Activated CD4-positive, alpha-beta T cell treated with anti-CD3 and anti-CD28 coated beads for 36 hours (primary cell): ENCODE measurements at regions not wholly inside any gene's neighbourhood (a gene's known extent, or its start where the extent isn't known, plus 50 kb on each side); places are given as distances from the start of the nearest gene placed in this dataset.
"Not testable (repeated sequence)": the region's sequence is repeated elsewhere in the genome, so short reads cannot be mapped to it uniquely, and the experiment has no call there.

ENCODE experiments used
- ATAC-seq: fragments of 200-7000 bp; cut with Tn5 transposase; one replicate; pipeline ENCODE4 v1.10.0; 2021; ENCODE audit warnings: mild to moderate bottlenecking, moderate library complexity
- CTCF ChIA-PET: fragments of 350-600 bp; sonication (Branson Sonifier 250); formaldehyde crosslinking; loops from one replicate; lab custom pipeline; 2021; ENCODE audit warnings: antibody characterized with exemption; lab: Charles Lee
- POLR2A ChIA-PET: fragments of 350-600 bp; sonication (Branson Sonifier 250); formaldehyde crosslinking; loops from one replicate; lab custom pipeline; 2021; ENCODE audit warnings: antibody characterized with exemption, inconsistent platforms; lab: Charles Lee
- DNase-seq: peaks from one replicate; pipeline ENCODE4 v3.0.0-alpha.2; 2020
- H3K27ac Mint-ChIP-seq: one replicate; pipeline ENCODE4 v1.8.0; 2021; ENCODE audit warnings: mixed read lengths
- H3K27me3 Mint-ChIP-seq: one replicate; pipeline ENCODE4 v1.8.0; 2021; ENCODE audit warnings: mixed read lengths
- H3K36me3 Mint-ChIP-seq: one replicate; pipeline ENCODE4 v1.8.0; 2021; ENCODE audit warnings: low read depth, mixed read lengths
- H3K4me1 Mint-ChIP-seq: one replicate; pipeline ENCODE4 v1.8.0; 2021; ENCODE audit warnings: mixed read lengths
- H3K4me3 Mint-ChIP-seq: one replicate; pipeline ENCODE4 v1.8.0; 2021; ENCODE audit warnings: mild to moderate bottlenecking, moderate library complexity, mixed read lengths
- H3K9me3 Mint-ChIP-seq: one replicate; pipeline ENCODE4 v1.8.0; 2021; ENCODE audit warnings: low read depth, mixed read lengths
- intact Hi-C, 2 experiments: fragments of 100-400 bp; cut with DNase I in 1 of 2; cut with micrococcal nuclease in 1 of 2; formaldehyde crosslinking; loops; one replicate each; pipeline versions ENCODE4 v1.14.2 to v1.15.1; 2022 to 2024; cut with DNase I, micrococcal nuclease

- Mint-ChIP-seq H3K27me3 (peaks cover 7% of the 10 kb centered on the region), H3K9me3 (peaks cover 16% of the 10 kb centered on the region), H3K4me1 (peaks cover 50% of the 10 kb centered on the region), H3K27ac (no peak overlapping the region), H3K4me3 (no peak overlapping the region), H3K36me3 (peaks cover 14% of the 10 kb centered on the region)
- no peak for DNase-seq
- ATAC-seq = peak; percentile 79
- ChIA-PET POLR2A (no interaction called here), CTCF (interaction anchor here (0.8 to 1.1 kb wide), 2 partner anchors 9 to 648 kb away, joined by 3 to 4 read pairs; no protein-coding TSS in a partner anchor)
- intact Hi-C loops = no loop called here
Measured at GRCh38 chr10:62687230-62687748, 117.2 kb upstream of the ADO start.

GRCh38 chr10:62688971-62689700 is 115.4 kb upstream of the ADO start:
- peaks cover 14% of the 10 kb centered on the region for H3K36me3 Mint-ChIP-seq
- intact Hi-C loops = no loop called here
- H3K27ac Mint-ChIP-seq = no peak overlapping the region
- ATAC-seq (no peak), DNase-seq (no peak)
- peaks cover 16% of the 10 kb centered on the region for H3K9me3 Mint-ChIP-seq
- H3K27me3 Mint-ChIP-seq = peaks cover under 1% of the 10 kb centered on the region
- ChIA-PET CTCF (interaction anchor here (1.1 to 1.3 kb wide), 2 partner anchors 10 to 469 kb away, joined by 3 read pairs; no protein-coding TSS in a partner anchor), POLR2A (no interaction called here)
- H3K4me3 Mint-ChIP-seq = no peak overlapping the region
- peaks cover 47% of the 10 kb centered on the region for H3K4me1 Mint-ChIP-seq

GRCh38 chr10:62689712-62690111 is 114.8 kb upstream of the ADO start:
- Mint-ChIP-seq H3K27me3 (no peaks in the 10 kb centered on the region), H3K4me1 (peaks cover 53% of the 10 kb centered on the region), H3K9me3 (peaks cover 16% of the 10 kb centered on the region), H3K36me3 (peaks cover 14% of the 10 kb centered on the region), H3K27ac (no peak overlapping the region), H3K4me3 (no peak overlapping the region)
- CTCF ChIA-PET = interaction anchor here (1.1 kb wide), 1 partner anchor 468 kb away, joined by 3 read pairs; no protein-coding TSS in a partner anchor
- intact Hi-C loops = no loop called here
- POLR2A ChIA-PET = no interaction called here
- DNase-seq (no peak), ATAC-seq (no peak)

GRCh38 chr10:62690703-62691102 is 113.8 kb upstream of the ADO start:
- intact Hi-C loops = no loop called here

GRCh38 chr10:62691336-62691735 is 113.2 kb upstream of the ADO start:
- DNase-seq = no peak
- intact Hi-C loops = no loop called here
- ATAC-seq = no peak
- Mint-ChIP-seq H3K9me3 (peaks cover 13% of the 10 kb centered on the region), H3K27ac (peak overlapping the region; percentile 25), H3K4me3 (no peak overlapping the region), H3K36me3 (peaks cover 11% of the 10 kb centered on the region), H3K4me1 (peaks cover 62% of the 10 kb centered on the region), H3K27me3 (no peaks in the 10 kb centered on the region)
- ChIA-PET POLR2A (no interaction called here), CTCF (interaction anchor here (1.0 to 1.2 kb wide), 2 partner anchors 42 to 98 kb away, joined by 3 read pairs; no protein-coding TSS in a partner anchor)

More at GRCh38 chr10:62690703-62691102, 113.8 kb upstream of the ADO start:
- Mint-ChIP-seq H3K9me3 (peaks cover 17% of the 10 kb centered on the region), H3K27ac (peak overlapping the region; percentile 6), H3K4me3 (no peak overlapping the region), H3K4me1 (peaks cover 61% of the 10 kb centered on the region), H3K27me3 (no peaks in the 10 kb centered on the region), H3K36me3 (peaks cover 14% of the 10 kb centered on the region)
- POLR2A ChIA-PET = no interaction called here
- peak; percentile 17 for DNase-seq
- CTCF ChIA-PET = interaction anchor here (0.7 kb wide), 1 partner anchor 30 kb away, joined by 3 read pairs; no protein-coding TSS in a partner anchor
- peak; percentile 43 for ATAC-seq

GRCh38 chr10:62692085-62692484 is 112.4 kb upstream of the ADO start:
- Mint-ChIP-seq H3K36me3 (peaks cover 5% of the 10 kb centered on the region), H3K27ac (no peak overlapping the region), H3K4me1 (peaks cover 60% of the 10 kb centered on the region), H3K27me3 (no peaks in the 10 kb centered on the region), H3K9me3 (peaks cover 12% of the 10 kb centered on the region), H3K4me3 (no peak overlapping the region)
- ATAC-seq (no peak), DNase-seq (no peak)
- POLR2A ChIA-PET = no interaction called here
- CTCF ChIA-PET = interaction anchor here (0.5 to 1.2 kb wide), 3 partner anchors 37 to 99 kb away, joined by 3 read pairs; no protein-coding TSS in a partner anchor
- intact Hi-C loops = no loop called here

- H3K4me1 Mint-ChIP-seq = peaks cover 53% of the 10 kb centered on the region
Measured at GRCh38 chr10:62693306-62693705, 111.2 kb upstream of the ADO start.

GRCh38 chr10:62694537-62695126 is 109.9 kb upstream of the ADO start:
- H3K27ac Mint-ChIP-seq = no peak overlapping the region
- H3K4me3 Mint-ChIP-seq = no peak overlapping the region
- H3K9me3 Mint-ChIP-seq = peaks cover 17% of the 10 kb centered on the region
- peaks cover 6% of the 10 kb centered on the region for H3K36me3 Mint-ChIP-seq
- H3K4me1 Mint-ChIP-seq = peaks cover 43% of the 10 kb centered on the region
- POLR2A ChIA-PET = no interaction called here
- CTCF ChIA-PET = interaction anchor here (0.6 to 2.0 kb wide), 5 partner anchors 11 to 238 kb away, joined by 3 to 7 read pairs (median 5); no protein-coding TSS in a partner anchor
- no peak for ATAC-seq
- no peak for DNase-seq
- intact Hi-C loops = no loop called here
- H3K27me3 Mint-ChIP-seq = no peaks in the 10 kb centered on the region

More at GRCh38 chr10:62693306-62693705, 111.2 kb upstream of the ADO start:
- Mint-ChIP-seq H3K4me3 (no peak overlapping the region), H3K27ac (no peak overlapping the region), H3K27me3 (no peaks in the 10 kb centered on the region), H3K9me3 (peaks cover 9% of the 10 kb centered on the region), H3K36me3 (no peaks in the 10 kb centered on the region)
- ChIA-PET CTCF (interaction anchor here (1.4 to 1.7 kb wide), 2 partner anchors 11 to 12 kb away, joined by 5 to 6 read pairs; no protein-coding TSS in a partner anchor), POLR2A (no interaction called here)
- no peak for DNase-seq
- no peak for ATAC-seq
- intact Hi-C loops = no loop called here

- CTCF ChIA-PET = interaction anchor here (0.5 kb wide), 1 partner anchor 65 kb away, joined by 4 read pairs; no protein-coding TSS in a partner anchor
- no peak overlapping the region for H3K4me3 Mint-ChIP-seq
- intact Hi-C loops = no loop called here
- H3K4me1 Mint-ChIP-seq = peaks cover 21% of the 10 kb centered on the region
- H3K27ac Mint-ChIP-seq = no peak overlapping the region
- peaks cover 6% of the 10 kb centered on the region for H3K36me3 Mint-ChIP-seq
- H3K27me3 Mint-ChIP-seq = peaks cover 2% of the 10 kb centered on the region
- DNase-seq (no peak), ATAC-seq (peak; percentile 30)
- POLR2A ChIA-PET = no interaction called here
- peaks cover 24% of the 10 kb centered on the region for H3K9me3 Mint-ChIP-seq
Measured at GRCh38 chr10:62696798-62697197, 107.7 kb upstream of the ADO start.

- H3K36me3 Mint-ChIP-seq = peaks cover 6% of the 10 kb centered on the region
- POLR2A ChIA-PET = no interaction called here
- intact Hi-C loops = no loop called here
Measured at GRCh38 chr10:62699148-62699547, 105.4 kb upstream of the ADO start.

GRCh38 chr10:62704121-62704520 is 100.4 kb upstream of the ADO start:
- CTCF ChIA-PET = interaction anchor here (0.6 kb wide), 1 partner anchor 11 kb away, joined by 3 read pairs; no protein-coding TSS in a partner anchor
- H3K36me3 Mint-ChIP-seq, H3K4me3 Mint-ChIP-seq, H3K27me3 Mint-ChIP-seq, ATAC-seq, intact Hi-C loops, DNase-seq, POLR2A ChIA-PET, H3K4me1 Mint-ChIP-seq, H3K27ac Mint-ChIP-seq: not testable (repeated sequence)
- peaks cover 18% of the 10 kb centered on the region for H3K9me3 Mint-ChIP-seq

More at GRCh38 chr10:62699148-62699547, 105.4 kb upstream of the ADO start:
- Mint-ChIP-seq H3K27me3 (peaks cover 2% of the 10 kb centered on the region), H3K4me3 (no peak overlapping the region), H3K27ac (no peak overlapping the region), H3K9me3 (peaks cover 29% of the 10 kb centered on the region), H3K4me1 (peaks cover 15% of the 10 kb centered on the region)
- CTCF ChIA-PET = no interaction called here
- ATAC-seq (no peak), DNase-seq (no peak)
